HG03457 (cell line): ENCODE measurements at regions not wholly inside any gene's neighbourhood (a gene's known extent, or its start where the extent isn't known, plus 50 kb on each side); places are given as distances from the start of the nearest gene placed in this dataset.
"Not testable (repeated sequence)": the region's sequence is repeated elsewhere in the genome, so short reads cannot be mapped to it uniquely, and the experiment has no call there.

Experiments used
- ATAC-seq: cut with Tn5 transposase; IDR thresholded peaks from one replicate; pipeline ENCODE4 v1.9.1; 2021; ENCODE audit warnings: moderate number of reproducible peaks; ENCODE audit not compliant: unreplicated experiment

- no peak for ATAC-seq
Observed at GRCh38 chr2:183522489-183523266, 398.4 kb downstream of the NUP35 start.

DNA sequence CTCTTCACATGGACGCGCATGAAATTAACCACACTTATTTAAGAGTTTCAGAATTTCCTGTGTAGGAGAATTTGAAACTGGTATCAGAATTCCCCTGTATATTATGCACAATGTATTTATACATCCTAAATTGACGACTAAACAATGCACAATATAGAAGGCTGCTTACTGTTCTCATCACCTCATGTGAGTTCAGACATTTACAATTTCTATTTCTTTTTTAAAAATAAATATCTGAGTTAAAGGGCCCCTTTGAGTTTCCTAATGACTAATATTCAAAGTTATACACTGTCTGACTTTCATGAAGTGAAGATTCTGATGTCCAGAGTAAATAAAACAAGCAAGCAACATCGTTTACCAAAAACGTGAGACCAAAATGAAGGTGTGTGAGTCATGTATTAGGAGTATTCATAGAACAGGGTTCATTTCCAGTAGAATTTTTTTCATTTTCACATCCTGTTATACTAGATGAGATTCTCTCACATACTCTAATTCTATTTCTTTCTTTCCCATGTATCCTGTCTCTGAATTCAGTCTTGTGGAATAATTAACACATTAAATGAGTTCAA lies 406.2 kb downstream of the NUP35 start:
- ATAC-seq: peak; percentile 74

DNA sequence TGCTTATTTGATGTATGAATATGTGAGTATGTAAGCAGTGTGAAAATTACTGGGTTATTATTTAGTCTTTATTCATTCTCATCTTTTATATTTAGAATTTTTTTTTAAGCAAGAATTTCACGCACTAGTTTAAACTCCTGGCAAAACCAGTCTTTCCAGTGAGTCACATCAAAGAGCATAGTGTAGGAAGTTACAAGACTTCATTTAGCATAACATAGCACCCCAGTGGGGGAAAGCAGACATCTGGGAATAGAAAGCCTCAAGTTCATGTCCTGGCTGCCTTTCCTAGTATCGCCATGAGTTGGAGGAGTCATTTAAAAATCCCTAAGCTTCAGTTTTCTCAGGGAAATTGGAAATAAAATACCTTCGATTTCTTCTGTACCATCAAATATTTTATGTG lies 408.3 kb downstream of the NUP35 start:
- ATAC-seq: no peak

DNA sequence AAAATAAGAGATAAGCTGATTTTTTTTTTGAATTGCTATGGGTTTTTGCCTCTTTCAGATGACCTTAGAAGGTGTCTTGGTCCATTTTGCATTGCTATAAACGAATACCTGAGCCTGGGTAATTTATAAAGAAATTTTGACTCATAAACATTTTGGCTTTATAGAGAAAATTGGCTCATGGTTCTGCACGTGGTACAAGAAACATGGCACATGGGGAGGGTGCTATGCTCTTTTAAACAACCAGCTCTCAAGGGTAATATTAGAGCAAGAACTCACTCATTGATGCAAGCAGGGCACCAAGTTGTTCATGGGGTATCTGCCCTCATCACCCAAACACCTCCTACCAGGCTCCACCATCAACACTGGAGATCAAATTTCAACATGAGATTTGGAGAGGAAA lies 408.8 kb downstream of the NUP35 start:
- no peak for ATAC-seq

GRCh38 chr2:183536290-183536689 lies 412.0 kb downstream of the NUP35 start:
- no peak for ATAC-seq

GRCh38 chr2:183536714-183537113 lies 412.5 kb downstream of the NUP35 start:
- ATAC-seq: no peak

- no peak for ATAC-seq
Observed at GRCh38 chr2:183541766-183542165, 417.5 kb downstream of the NUP35 start.

DNA sequence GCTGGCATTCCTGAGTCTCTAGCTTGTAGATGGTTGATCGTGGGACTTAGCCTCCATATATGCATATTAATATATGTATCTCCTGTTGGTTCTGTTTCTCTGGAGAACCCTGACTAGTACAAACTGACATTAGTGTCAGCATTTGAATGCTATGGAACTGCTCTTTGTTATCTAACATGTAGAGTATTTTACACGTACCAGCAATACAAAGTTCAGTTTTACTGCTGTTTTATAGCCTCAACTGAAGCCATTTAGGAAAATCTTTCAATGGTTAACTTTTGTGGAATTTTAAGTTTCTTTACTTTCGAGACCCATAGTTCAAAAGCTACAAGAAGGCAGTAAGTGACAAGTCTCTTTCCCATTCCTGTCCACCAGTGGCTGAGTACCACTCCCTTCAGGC lies 418.4 kb downstream of the NUP35 start:
- no peak for ATAC-seq

- no peak for ATAC-seq
Observed at GRCh38 chr2:183543222-183543621, 419.0 kb downstream of the NUP35 start.

GRCh38 chr2:183543731-183544130 lies 419.5 kb downstream of the NUP35 start:
- ATAC-seq: peak; percentile 99

GRCh38 chr2:183546560-183547350 lies 422.5 kb downstream of the NUP35 start:
- ATAC-seq: not testable (repeated sequence)

DNA sequence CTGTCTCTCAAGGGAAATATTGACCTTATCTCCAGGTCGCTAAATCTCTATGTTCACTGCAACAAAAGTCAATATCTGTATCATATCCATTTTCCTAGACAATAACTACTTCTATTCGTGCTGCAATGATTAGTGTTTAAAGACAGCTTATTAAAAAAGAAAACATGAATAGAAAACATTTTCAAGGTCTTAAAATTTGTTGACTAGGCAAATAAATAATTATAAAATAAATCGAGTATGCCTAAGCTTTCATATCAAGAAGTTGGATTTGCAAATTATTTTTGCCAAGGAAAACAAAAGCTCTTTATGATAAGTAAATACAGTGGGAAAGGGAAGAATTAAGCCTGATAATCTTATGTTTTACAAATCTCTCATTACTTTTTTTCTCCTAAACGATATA lies 428.5 kb downstream of the NUP35 start:
- ATAC-seq: no peak

DNA sequence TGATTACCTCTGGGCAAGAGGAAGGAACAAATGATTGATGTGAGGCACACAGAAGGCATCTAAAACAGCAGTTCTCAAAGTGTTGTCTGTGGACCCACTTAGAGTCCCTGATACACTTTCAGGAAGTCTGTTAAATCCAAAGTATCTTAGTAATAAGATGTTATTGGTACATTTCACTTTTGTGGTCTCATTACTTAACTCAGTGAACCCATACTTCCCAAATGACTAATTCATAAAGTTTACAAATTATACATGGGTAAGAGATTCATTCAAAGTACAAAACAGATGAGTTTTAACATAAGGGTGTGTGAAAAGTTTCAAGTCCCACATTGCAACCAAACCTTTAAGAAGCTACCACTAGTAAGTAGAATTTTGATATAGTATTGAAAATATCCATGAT lies 440.5 kb downstream of the NUP35 start:
- no peak for ATAC-seq

GRCh38 chr2:183575481-183575880 lies 451.2 kb downstream of the NUP35 start:
- ATAC-seq: no peak

DNA sequence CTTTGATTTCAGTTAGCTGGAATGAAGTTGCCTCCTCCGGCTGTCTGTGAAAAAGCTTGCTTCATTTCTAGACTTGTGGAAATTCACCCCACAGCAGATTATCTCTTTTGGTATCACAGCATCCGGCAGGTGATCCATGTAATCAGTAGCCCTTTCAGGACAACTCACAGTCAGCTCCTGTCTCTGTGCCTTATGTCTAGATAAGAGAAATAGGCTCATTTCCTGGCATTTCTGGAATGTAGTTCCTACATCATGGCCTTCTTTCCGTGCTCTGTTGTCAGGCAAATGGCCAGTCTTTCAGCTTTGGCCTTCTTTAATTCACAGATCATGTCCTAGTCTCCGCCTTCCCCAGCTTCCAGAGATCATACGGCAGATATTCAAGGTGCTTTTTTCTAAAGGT lies 455.4 kb downstream of the NUP35 start:
- no peak for ATAC-seq

DNA sequence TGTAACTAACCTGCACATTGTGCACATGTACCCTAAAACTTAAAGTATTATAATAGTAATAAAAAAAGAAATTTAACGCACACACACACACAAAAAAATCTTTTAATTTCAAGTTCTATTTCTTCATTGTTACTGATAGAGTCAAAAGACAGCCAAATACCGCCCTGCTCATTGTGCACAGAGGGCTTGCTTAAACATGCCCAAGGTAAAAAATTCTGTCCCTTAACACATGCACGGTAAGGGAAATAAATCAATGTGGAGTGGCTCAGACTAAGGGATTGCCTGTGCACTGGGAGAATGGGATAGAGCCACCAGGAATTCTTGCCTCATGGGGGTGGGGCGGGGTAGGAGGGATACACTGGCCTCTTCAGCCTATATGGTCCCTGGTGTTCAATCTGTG lies 468.0 kb downstream of the NUP35 start:
- ATAC-seq: no peak

GRCh38 chr2:183594150-183594549 lies 469.9 kb downstream of the NUP35 start:
- ATAC-seq: no peak

DNA sequence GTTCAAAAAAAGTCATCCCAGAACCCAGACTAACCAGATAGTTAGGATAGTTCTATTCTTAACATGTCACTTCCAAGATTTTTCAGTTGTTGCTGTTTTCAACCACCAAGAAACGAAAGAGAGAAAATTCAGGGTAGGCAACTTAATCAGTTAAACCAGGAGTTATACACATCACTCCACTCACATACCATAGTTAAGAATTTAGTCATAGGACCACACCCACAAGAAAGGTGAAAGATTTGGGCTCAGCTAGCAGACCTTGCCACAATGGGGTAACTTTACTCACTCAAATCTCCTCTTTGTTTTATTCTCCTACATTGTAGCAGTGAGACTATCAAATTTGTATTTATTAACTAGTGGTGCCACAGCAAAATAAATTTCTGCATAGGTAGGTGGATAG lies 473.6 kb downstream of the NUP35 start:
- no peak for ATAC-seq

GRCh38 chr2:183604065-183604464 lies 479.8 kb downstream of the NUP35 start:
- ATAC-seq: no peak

DNA sequence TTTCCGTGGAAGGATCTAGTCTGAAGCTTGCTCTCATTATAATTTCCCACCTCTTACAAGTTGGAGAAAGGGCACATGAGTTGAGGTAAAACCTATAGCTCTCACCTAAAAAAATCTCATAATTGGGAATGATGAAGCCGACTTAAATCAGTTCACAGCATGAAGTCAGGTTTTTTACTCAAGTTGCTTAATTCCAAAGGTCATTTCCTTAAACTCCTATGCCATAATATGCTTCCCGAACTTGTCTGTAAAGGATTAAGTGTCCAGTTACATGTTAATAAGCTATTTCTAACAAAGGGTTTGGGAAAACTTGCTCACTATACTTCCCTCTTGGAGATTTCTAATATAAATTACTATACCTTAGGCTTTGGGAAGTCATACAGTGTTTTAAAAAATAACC lies 481.2 kb downstream of the NUP35 start:
- ATAC-seq: no peak

DNA sequence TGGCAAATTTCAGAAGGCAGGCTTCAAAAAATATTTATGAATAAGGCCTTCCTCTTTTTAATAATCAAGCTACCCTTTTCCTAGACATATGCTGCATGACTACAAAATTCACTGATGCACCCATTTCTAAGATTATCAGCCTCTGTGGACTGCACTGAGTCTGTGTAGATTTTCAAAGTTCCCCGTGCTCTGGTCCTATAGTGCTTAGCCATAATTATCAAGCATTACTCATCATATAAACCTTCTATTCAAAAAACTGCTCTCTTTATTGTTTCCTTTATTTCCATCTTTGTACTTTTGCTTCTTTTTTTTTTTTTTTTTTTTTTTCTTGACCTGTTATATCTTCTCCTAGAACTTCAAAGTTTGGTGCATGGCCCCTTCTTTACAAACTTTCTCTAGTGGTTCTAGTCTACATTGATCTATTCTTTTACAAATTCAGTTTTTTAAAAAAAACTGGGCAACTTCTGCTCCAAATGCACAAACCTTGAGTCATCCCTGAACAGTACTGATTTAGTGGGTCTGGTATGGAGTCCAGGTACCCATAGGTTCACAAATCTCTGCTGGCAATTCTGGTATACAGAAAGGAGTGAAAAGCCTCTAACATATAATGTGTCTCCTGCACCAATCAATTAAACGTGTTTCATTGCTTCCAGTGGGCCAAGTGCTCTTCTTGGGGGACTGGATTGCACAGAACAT lies 481.9 kb downstream of the NUP35 start:
- ATAC-seq: no peak
